ENCODE measurements at regions not wholly inside any gene's neighbourhood (a gene's known extent, or its start where the extent isn't known, plus 50 kb on each side); places are given as distances from the start of the nearest gene placed in this dataset.
"Not testable (repeated sequence)": the region's sequence is repeated elsewhere in the genome, so short reads cannot be mapped to it uniquely, and the experiment has no call there.

DNA sequence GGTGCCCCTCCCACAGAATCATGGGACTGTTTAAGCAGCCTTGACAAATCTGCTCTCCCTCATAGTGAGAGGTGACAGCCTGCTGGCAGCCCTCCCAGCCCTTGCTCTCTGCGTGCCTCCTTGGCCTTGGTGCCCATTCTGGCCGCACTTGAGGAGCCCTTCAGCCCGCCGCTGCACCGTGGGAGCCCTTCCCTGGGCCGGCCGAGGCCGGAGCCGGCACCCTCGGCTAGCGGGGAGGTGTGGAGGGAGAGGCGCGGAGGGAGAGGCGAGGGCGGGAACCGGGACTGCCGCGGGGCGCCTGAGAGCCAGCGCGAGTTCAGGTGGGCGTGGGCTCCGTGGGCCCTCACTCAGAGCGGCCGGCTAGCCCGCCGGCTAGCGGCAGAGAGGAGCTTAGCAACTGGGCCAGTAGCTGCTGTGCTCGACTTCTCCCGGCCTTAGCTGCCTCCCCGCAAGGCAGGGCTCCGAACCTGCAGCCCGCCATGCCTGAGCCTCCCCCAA, 125.9 kb upstream of the MYO10 start:
- Histone ChIP-seq H3F3A (replicated peaks; ENCODE audit: insufficient read depth) (no peaks in the 10 kb centered on the region), H3K4me1 (ENCODE audit: control insufficient read depth in 1 of 2, insufficient read depth in 2 of 2, low read depth in 1 of 2, low read length in 1 of 2) (peaks cover 0 to 4% of the 10 kb centered on the region in 2 experiments; a peak in 2 of 4 replicates), H4K20me1 (ENCODE audit: insufficient read depth) (no peaks in the 10 kb centered on the region), H3K4me3 (ENCODE audit: low read depth in 2 of 2, low read length in 1 of 2) (no peak overlapping the region), H3K27ac (ENCODE audit: low read depth in 2 of 2, low read length in 1 of 2) (no peak overlapping the region), H3K9me3 (no peaks in the 10 kb centered on the region), H3K9ac (no peak overlapping the region), H3K27me3 (ENCODE audit: insufficient read depth) (no peaks in the 10 kb centered on the region), H3K9me2 (no peaks in the 10 kb centered on the region), H2AFZ (ENCODE audit: low read depth) (no peak overlapping the region), H3K36me3 (replicated peaks in 1 of 2; ENCODE audit: control insufficient read depth in 1 of 2, insufficient read depth in 2 of 2, low read length in 1 of 2) (no peaks in the 10 kb centered on the region), H3K79me2 (ENCODE audit: insufficient read depth) (no peaks in the 10 kb centered on the region), H3K4me2 (no peak overlapping the region)
- POLR2A ChIA-PET: no interaction called here
- DNase-seq: no peak
- no peak for TF ChIP-seq GABPA (IDR thresholded peaks at IDR 0.05; ENCODE audit: low read depth)
- TF ChIP-seq RFX5 (IDR thresholded peaks at IDR 0.05; ENCODE audit: low read length): no peak
- TF ChIP-seq MEF2A (IDR thresholded peaks at IDR 0.05; ENCODE audit: borderline replicate concordance, low read depth): no peak
- no peak for TF ChIP-seq POLR2AphosphoS5 (IDR thresholded peaks at IDR 0.05; ENCODE audit: low read depth, low read length)
- no peak for TF ChIP-seq JUND (IDR thresholded peaks at IDR 0.05)
- CTCF ChIA-PET: no interaction called here
- 96% methylated on average over 27 of the region's 33 CpGs for WGBS (ENCODE audit: low lambda C conversion rate)

DNA sequence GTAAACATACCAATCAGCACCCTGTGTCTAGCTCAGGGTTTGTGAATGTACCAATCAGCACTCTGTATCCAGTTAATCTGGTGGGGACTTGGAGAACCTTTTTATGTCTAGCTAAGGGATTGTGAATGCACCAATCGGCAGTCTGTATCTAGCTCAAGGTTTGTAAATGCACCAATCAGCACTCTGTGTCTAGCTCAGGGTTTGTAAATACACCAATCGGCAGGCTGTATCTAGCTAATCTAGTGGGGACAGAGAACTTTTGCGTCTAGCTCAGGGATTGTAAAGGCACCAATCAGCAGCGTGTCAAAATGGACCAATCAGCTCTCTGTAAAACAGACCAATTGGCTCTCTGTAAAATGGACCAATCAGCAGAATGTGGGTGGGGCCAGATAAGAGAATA, 126.7 kb upstream of the MYO10 start:
- H4K20me1 ChIP-seq (ENCODE audit: insufficient read depth); H3K4me2 ChIP-seq; H3K9me2 ChIP-seq; H3K27me3 ChIP-seq (ENCODE audit: insufficient read depth); H2AFZ ChIP-seq (ENCODE audit: low read depth); DNase-seq; POLR2A ChIA-PET; CTCF ChIA-PET; H3K79me2 ChIP-seq (ENCODE audit: insufficient read depth); H3K27ac ChIP-seq (ENCODE audit: low read depth in 2 of 2, low read length in 1 of 2); H3K36me3 ChIP-seq (replicated peaks in 1 of 2; ENCODE audit: control insufficient read depth in 1 of 2, insufficient read depth in 2 of 2, low read length in 1 of 2); H3F3A ChIP-seq (replicated peaks; ENCODE audit: insufficient read depth); H3K9me3 ChIP-seq; H3K4me3 ChIP-seq (ENCODE audit: low read depth in 2 of 2, low read length in 1 of 2); H3K4me1 ChIP-seq (ENCODE audit: control insufficient read depth in 1 of 2, insufficient read depth in 2 of 2, low read depth in 1 of 2, low read length in 1 of 2); H3K9ac ChIP-seq: not testable (repeated sequence)
- 95% methylated on average over 4 of the region's 4 CpGs for WGBS (ENCODE audit: low lambda C conversion rate)

DNA sequence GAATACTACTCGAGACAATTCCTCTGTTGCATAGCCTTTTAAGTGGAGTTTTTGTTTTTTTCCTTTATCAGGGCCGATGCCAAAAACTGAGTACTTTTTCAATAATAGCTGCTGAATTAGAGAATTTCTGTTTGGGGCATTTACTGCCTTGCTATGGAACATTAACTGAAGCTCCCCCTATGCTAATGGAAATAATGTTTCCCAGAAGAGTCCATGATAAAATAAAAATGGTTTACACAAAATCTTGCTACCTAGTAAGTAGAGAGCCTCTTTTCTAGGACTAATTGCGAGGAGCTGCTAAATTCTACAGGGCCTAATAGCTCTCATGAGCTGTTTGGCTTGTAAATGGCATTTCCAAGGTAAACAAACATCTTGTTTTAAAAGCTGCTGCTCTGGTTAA, 128.2 kb upstream of the MYO10 start:
- no peaks in the 10 kb centered on the region for H3K9me3 ChIP-seq
- no peak overlapping the region for H2AFZ ChIP-seq (ENCODE audit: low read depth)
- no peaks in the 10 kb centered on the region for H3F3A ChIP-seq (replicated peaks; ENCODE audit: insufficient read depth)
- no peak for DNase-seq
- no peaks in the 10 kb centered on the region for H3K79me2 ChIP-seq (ENCODE audit: insufficient read depth)
- H4K20me1 ChIP-seq (ENCODE audit: insufficient read depth): no peaks in the 10 kb centered on the region
- no peak overlapping the region for H3K4me2 ChIP-seq
- 81% methylated on average over 3 of the region's 3 CpGs for WGBS (ENCODE audit: low lambda C conversion rate)
- no peak overlapping the region for H3K27ac ChIP-seq (ENCODE audit: low read depth in 2 of 2, low read length in 1 of 2)
- no peaks in the 10 kb centered on the region for H3K9me2 ChIP-seq
- H3K9ac ChIP-seq: no peak overlapping the region
- POLR2A ChIA-PET: no interaction called here
- no peaks in the 10 kb centered on the region for H3K4me1 ChIP-seq (ENCODE audit: control insufficient read depth in 1 of 2, insufficient read depth in 2 of 2, low read depth in 1 of 2, low read length in 1 of 2)
- H3K4me3 ChIP-seq (ENCODE audit: low read depth in 2 of 2, low read length in 1 of 2): no peak overlapping the region
- CTCF ChIA-PET: interaction anchor here (1.0 kb wide), 1 partner anchor 273 kb away, joined by 3 read pairs; no protein-coding TSS in a partner anchor
- no peaks in the 10 kb centered on the region for H3K36me3 ChIP-seq (replicated peaks in 1 of 2; ENCODE audit: control insufficient read depth in 1 of 2, insufficient read depth in 2 of 2, low read length in 1 of 2)
- no peaks in the 10 kb centered on the region for H3K27me3 ChIP-seq (ENCODE audit: insufficient read depth)
- TF ChIP-seq FOXJ3 (CRISPR knock-in tag; IDR thresholded peaks at IDR 0.05): no peak
- TF ChIP-seq MEF2A (IDR thresholded peaks at IDR 0.05; ENCODE audit: borderline replicate concordance, low read depth): no peak
- no peak for TF ChIP-seq SMC3 (IDR thresholded peaks at IDR 0.05; ENCODE audit: low read depth, low read length)
- TF ChIP-seq YY1 (IDR thresholded peaks at IDR 0.05; ENCODE audit: low read depth): no peak
- TF ChIP-seq EZH2phosphoT487 (IDR thresholded peaks at IDR 0.05; ENCODE audit: borderline replicate concordance, low read depth): no peak
- TF ChIP-seq RCOR1 (IDR thresholded peaks at IDR 0.05; ENCODE audit: low read length): no peak
- TF ChIP-seq, protein P1, sequence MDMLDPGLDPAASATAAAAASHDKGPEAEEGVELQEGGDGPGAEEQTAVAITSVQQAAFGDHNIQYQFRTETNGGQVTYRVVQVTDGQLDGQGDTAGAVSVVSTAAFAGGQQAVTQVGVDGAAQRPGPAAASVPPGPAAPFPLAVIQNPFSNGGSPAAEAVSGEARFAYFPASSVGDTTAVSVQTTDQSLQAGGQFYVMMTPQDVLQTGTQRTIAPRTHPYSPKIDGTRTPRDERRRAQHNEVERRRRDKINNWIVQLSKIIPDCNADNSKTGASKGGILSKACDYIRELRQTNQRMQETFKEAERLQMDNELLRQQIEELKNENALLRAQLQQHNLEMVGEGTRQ (IDR thresholded peaks at IDR 0.05; ENCODE audit: borderline replicate concordance, low read depth, low read length): no peak
- no peak for TF ChIP-seq POLR2AphosphoS5 (IDR thresholded peaks at IDR 0.05; ENCODE audit: low read depth, low read length)
- TF ChIP-seq, protein P2, sequence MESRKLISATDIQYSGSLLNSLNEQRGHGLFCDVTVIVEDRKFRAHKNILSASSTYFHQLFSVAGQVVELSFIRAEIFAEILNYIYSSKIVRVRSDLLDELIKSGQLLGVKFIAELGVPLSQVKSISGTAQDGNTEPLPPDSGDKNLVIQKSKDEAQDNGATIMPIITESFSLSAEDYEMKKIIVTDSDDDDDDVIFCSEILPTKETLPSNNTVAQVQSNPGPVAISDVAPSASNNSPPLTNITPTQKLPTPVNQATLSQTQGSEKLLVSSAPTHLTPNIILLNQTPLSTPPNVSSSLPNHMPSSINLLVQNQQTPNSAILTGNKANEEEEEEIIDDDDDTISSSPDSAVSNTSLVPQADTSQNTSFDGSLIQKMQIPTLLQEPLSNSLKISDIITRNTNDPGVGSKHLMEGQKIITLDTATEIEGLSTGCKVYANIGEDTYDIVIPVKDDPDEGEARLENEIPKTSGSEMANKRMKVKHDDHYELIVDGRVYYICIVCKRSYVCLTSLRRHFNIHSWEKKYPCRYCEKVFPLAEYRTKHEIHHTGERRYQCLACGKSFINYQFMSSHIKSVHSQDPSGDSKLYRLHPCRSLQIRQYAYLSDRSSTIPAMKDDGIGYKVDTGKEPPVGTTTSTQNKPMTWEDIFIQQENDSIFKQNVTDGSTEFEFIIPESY (IDR thresholded peaks at IDR 0.05; ENCODE audit: borderline replicate concordance, low read depth): no peak
- TF ChIP-seq TEAD4 (IDR thresholded peaks at IDR 0.05; ENCODE audit: borderline replicate concordance, insufficient read depth): no peak
- TF ChIP-seq EP300 (IDR thresholded peaks at IDR 0.05; ENCODE audit: borderline replicate concordance in 1 of 2, low read depth in 1 of 2, low read length in 1 of 2): no peak
- TF ChIP-seq RAD21 (IDR thresholded peaks at IDR 0.05; ENCODE audit: low read length): no peak
- TF ChIP-seq TAF1 (IDR thresholded peaks at IDR 0.05; ENCODE audit: borderline replicate concordance, low read depth, low read length): no peak
- TF ChIP-seq, protein P3, sequence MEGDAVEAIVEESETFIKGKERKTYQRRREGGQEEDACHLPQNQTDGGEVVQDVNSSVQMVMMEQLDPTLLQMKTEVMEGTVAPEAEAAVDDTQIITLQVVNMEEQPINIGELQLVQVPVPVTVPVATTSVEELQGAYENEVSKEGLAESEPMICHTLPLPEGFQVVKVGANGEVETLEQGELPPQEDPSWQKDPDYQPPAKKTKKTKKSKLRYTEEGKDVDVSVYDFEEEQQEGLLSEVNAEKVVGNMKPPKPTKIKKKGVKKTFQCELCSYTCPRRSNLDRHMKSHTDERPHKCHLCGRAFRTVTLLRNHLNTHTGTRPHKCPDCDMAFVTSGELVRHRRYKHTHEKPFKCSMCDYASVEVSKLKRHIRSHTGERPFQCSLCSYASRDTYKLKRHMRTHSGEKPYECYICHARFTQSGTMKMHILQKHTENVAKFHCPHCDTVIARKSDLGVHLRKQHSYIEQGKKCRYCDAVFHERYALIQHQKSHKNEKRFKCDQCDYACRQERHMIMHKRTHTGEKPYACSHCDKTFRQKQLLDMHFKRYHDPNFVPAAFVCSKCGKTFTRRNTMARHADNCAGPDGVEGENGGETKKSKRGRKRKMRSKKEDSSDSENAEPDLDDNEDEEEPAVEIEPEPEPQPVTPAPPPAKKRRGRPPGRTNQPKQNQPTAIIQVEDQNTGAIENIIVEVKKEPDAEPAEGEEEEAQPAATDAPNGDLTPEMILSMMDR (IDR thresholded peaks at IDR 0.05): no peak
- no peak for TF ChIP-seq MXI1 (IDR thresholded peaks at IDR 0.05; ENCODE audit: low read depth, low read length)

Data from SK-N-SH (cell line).